ENCODE measurements at regions not wholly inside any gene's neighbourhood (a gene's known extent, or its start where the extent isn't known, plus 50 kb on each side); places are given as distances from the start of the nearest gene placed in this dataset.

- Histone ChIP-seq H3K36me3 (ENCODE audit: control insufficient read depth in 2 of 2, extremely low read depth in 1 of 2, insufficient read depth in 2 of 2, low read length in 2 of 2) (no peaks in the 10 kb centered on the region), H3K27ac (ENCODE audit: insufficient read depth, low read depth, low read length) (no peak overlapping the region), H3K9me3 (replicated peaks; ENCODE audit: control insufficient read depth, insufficient read depth, low read length) (peaks cover 16% of the 10 kb centered on the region), H3K4me1 (ENCODE audit: control insufficient read depth, extremely low read depth, insufficient read depth, low read length) (no peaks in the 10 kb centered on the region), H2AFZ (ENCODE audit: low read depth, low read length) (no peak overlapping the region), H3K4me3 (replicated peaks in 1 of 3; ENCODE audit: insufficient read depth in 1 of 3, low read depth in 1 of 3, low read length in 3 of 3) (no peak overlapping the region), H3K4me2 (ENCODE audit: insufficient read depth, low read length) (no peak overlapping the region), H3K27me3 (ENCODE audit: control insufficient read depth in 2 of 2, insufficient read depth in 2 of 2, low read length in 2 of 2) (no peaks in the 10 kb centered on the region), H3K9ac (replicated peaks; ENCODE audit: extremely low read depth, insufficient read depth, low read length) (no peak overlapping the region), H3K9me1 (replicated peaks; ENCODE audit: control insufficient read depth, extremely low read depth, insufficient read depth, low read length) (no peaks in the 10 kb centered on the region), H4K20me1 (replicated peaks; ENCODE audit: control insufficient read depth, extremely low read depth, insufficient read depth, low read length) (no peaks in the 10 kb centered on the region), H3K79me2 (ENCODE audit: control insufficient read depth, insufficient read depth, low read length) (no peaks in the 10 kb centered on the region)
- dilution Hi-C loops (cut with MboI; ENCODE audit: extremely low pct_ligation_motif_present, low sequenced_read_pairs) = no loop called here
- no peak for DNase-seq (ENCODE audit: low read depth, low spot score)
- ChIA-PET POLR2A (no interaction called here), CTCF (no interaction called here)
- FAIRE-seq = no peak
- intact Hi-C loops (cut with micrococcal nuclease) = no loop called here
- no peak for TF ChIP-seq MAX (IDR thresholded peaks at IDR 0.05; ENCODE audit: insufficient read depth, insufficient read length)
- no peak for TF ChIP-seq POLR2A (IDR thresholded peaks at IDR 0.05; ENCODE audit: low read depth, low read length)
- no peak for TF ChIP-seq MYC (IDR thresholded peaks at IDR 0.05; ENCODE audit: low read depth, low read length)
- no peak for TF ChIP-seq EZH2 (IDR thresholded peaks at IDR 0.05; ENCODE audit: borderline replicate concordance, low read depth, low read length, severe bottlenecking)
- TF ChIP-seq FOS (IDR thresholded peaks at IDR 0.05; ENCODE audit: borderline replicate concordance, insufficient read depth, low read length) = no peak
- no peak for TF ChIP-seq CTCF (IDR thresholded peaks at IDR 0.05; ENCODE audit: extremely low read depth in 1 of 2, insufficient read depth in 1 of 2, low read depth in 1 of 2, low read length in 2 of 2)
- TF ChIP-seq JUN (IDR thresholded peaks at IDR 0.05; ENCODE audit: borderline replicate concordance, insufficient read depth, insufficient read length, low read depth) = no peak
- no peak for TF ChIP-seq GATA2 (IDR thresholded peaks at IDR 0.05; ENCODE audit: insufficient read depth, insufficient read length, low read depth, low read length)
- TF ChIP-seq POLR2AphosphoS5 (IDR thresholded peaks at IDR 0.05; ENCODE audit: insufficient read depth, low read depth, low read length) = no peak
- BruUV-seq (replicated peaks) = no TSS peak
These were observed 318.7 kb downstream of the TMEM121 start for GRCh38 chr14:105844810-105845724.

Measured in endothelial cell of umbilical vein (primary cell).